Gastroesophageal sphincter (tissue), 4 donors: ENCODE measurements at regions not wholly inside any gene's neighbourhood (a gene's known extent, or its start where the extent isn't known, plus 50 kb on each side); places are given as distances from the start of the nearest gene placed in this dataset.

Source experiments
- ATAC-seq: fragments of 150-250 bp; one replicate; pipeline ENCODE4 v1.9.1; 2016; ENCODE audit warnings: mild to moderate bottlenecking, moderate library complexity
- H3K27ac ChIP-seq, 4 donors: fragments of 200-600 bp; sonication (generic) in 3 of 4; 1 replicate in 3 of 4; 2 replicates in 1 of 4; pipeline ENCODE4 v1.5.1; 2016 to 2019
- H3K27me3 ChIP-seq: fragments of 200-600 bp; sonication (generic); one replicate; pipeline ENCODE4 v1.5.1; 2019
- H3K36me3 ChIP-seq, 2 donors: fragments of 200-600 bp; sonication (generic); one replicate each; pipeline ENCODE4 v1.5.1; 2019; ENCODE audit warnings: control low read depth in 1 of 2
- H3K4me1 ChIP-seq, 3 donors: fragments of 200-600 bp; sonication (generic); 1 replicate in 2 of 3; 2 replicates in 1 of 3; pipeline ENCODE4 v1.5.1; 2016 to 2019; ENCODE audit warnings: control low read depth in 2 of 3
- H3K4me3 ChIP-seq, 2 donors: fragments of 200-600 bp; sonication (generic); one replicate each; pipeline ENCODE4 v1.5.1; 2019; ENCODE audit warnings: mild to moderate bottlenecking in 1 of 2, moderate library complexity in 1 of 2
- H3K9me3 ChIP-seq, 3 donors: fragments of 200-600 bp; sonication (generic); one replicate each; pipeline ENCODE4 v1.5.1; 2017 to 2019; ENCODE audit warnings: control low read depth in 2 of 3
- EP300 ChIP-seq: sonication (generic); formaldehyde crosslinking; IDR thresholded peaks from one replicate; pipeline ENCODE4 v1.6.1; 2017; ENCODE audit warnings: antibody characterized with exemption, mild to moderate bottlenecking
- POLR2A ChIP-seq, 2 donors: fragments of 450-650 bp; IDR thresholded peaks; one replicate each; pipeline ENCODE4 v1.6.1; 2017; ENCODE audit warnings: antibody characterized with exemption in 2 of 2, mild to moderate bottlenecking in 2 of 2, moderate library complexity in 1 of 2
- POLR2AphosphoS5 ChIP-seq: sonication (generic); formaldehyde crosslinking; IDR thresholded peaks from one replicate; pipeline ENCODE4 v1.6.1; 2017; ENCODE audit warnings: antibody characterized with exemption
- WGBS, 2 donors: methylation state at CpG; one replicate each; pipeline ENCODE4 v1.1.5; 2018; ENCODE audit warnings: low coverage in 1 of 2; 5-methylcytosine and 5-hydroxymethylcytosine counted together
- TF ChIP-seq, protein P1 (sequence below), 4 experiments: fragments of 200-600 bp in 2 of 4; fragments of 450-650 bp in 2 of 4; sonication (generic) in 1 of 4; IDR thresholded peaks; one replicate each; pipeline ENCODE4 v1.5.1; 2017 to 2019; ENCODE audit warnings: antibody characterized with exemption in 4 of 4, mild to moderate bottlenecking in 2 of 4, moderate library complexity in 2 of 4

DNA sequence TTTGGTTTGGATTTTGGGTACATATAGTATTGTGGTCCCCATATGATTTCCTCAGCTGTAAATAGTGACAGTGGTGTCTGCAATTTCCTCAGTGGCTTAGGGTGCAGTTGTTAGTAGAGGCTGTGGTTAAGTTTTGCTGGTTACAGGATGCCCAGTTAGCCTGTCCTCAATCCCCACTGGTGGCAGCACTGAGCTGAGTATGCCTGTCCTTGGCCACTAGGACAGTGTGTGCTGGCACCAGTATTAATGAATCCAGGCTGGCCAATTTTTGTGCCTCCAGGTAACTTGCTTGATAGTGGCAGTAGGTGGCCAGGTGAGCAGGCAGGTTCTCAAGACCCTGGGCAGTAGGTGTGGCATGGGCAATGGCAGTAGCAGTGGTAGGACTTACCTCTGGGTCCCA is 973.1 kb downstream of the TMEM182 start:
- Histone ChIP-seq H3K27me3 (no peaks in the 10 kb centered on the region), H3K4me1 (no peaks in the 10 kb centered on the region), H3K4me3 (no peak overlapping the region), H3K9me3 (peaks cover 0 to 37% (median 0%) of the 10 kb centered on the region in 3 donors), H3K36me3 (no peaks in the 10 kb centered on the region), H3K27ac (no peak overlapping the region)
- ATAC-seq, result no peak
- TF ChIP-seq POLR2A (IDR thresholded peaks at IDR 0.05) (no peak), EP300 (no peak), POLR2AphosphoS5 (no peak)
- TF ChIP-seq, protein P1, sequence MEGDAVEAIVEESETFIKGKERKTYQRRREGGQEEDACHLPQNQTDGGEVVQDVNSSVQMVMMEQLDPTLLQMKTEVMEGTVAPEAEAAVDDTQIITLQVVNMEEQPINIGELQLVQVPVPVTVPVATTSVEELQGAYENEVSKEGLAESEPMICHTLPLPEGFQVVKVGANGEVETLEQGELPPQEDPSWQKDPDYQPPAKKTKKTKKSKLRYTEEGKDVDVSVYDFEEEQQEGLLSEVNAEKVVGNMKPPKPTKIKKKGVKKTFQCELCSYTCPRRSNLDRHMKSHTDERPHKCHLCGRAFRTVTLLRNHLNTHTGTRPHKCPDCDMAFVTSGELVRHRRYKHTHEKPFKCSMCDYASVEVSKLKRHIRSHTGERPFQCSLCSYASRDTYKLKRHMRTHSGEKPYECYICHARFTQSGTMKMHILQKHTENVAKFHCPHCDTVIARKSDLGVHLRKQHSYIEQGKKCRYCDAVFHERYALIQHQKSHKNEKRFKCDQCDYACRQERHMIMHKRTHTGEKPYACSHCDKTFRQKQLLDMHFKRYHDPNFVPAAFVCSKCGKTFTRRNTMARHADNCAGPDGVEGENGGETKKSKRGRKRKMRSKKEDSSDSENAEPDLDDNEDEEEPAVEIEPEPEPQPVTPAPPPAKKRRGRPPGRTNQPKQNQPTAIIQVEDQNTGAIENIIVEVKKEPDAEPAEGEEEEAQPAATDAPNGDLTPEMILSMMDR (IDR thresholded peaks at IDR 0.05), result no peak

DNA sequence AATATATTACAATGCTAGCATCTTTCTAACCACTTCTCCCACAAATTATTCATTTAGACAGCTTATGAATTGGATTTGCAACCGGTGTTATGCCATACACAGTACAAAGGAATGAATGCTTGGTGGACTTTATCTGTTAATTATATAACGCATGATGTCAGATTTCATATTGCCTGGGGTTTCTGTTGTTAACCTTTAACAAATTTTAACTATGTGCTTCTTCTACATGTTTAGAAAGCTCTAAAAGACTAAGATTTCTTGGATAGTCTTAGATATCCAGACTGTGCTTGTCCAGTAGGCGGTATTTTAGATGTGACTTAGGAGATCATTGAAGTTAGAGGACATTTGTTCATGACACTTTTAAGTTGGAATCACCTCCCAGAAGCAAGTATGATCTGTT is 976.3 kb downstream of the TMEM182 start:
- H3K4me1 ChIP-seq, result no peaks in the 10 kb centered on the region
- peaks cover 0 to 28% (median 0%) of the 10 kb centered on the region in 3 donors for H3K9me3 ChIP-seq
- no peaks in the 10 kb centered on the region for H3K27me3 ChIP-seq
- TF ChIP-seq, protein P1 (IDR thresholded peaks at IDR 0.05), result no peak
- TF ChIP-seq POLR2A (IDR thresholded peaks at IDR 0.05) (no peak), POLR2AphosphoS5 (no peak), EP300 (no peak)
- no peak overlapping the region for H3K4me3 ChIP-seq
- WGBS, 2 donors, result 77 to 100% methylated on average over 3 of the region's 3 CpGs
- H3K27ac ChIP-seq, result no peak overlapping the region
- ATAC-seq, result no peak
- H3K36me3 ChIP-seq, result no peaks in the 10 kb centered on the region

GRCh38 chr2:103738606-103739005 is 976.8 kb downstream of the TMEM182 start:
- Histone ChIP-seq H3K9me3 (peaks cover 0 to 23% (median 0%) of the 10 kb centered on the region in 3 donors), H3K27me3 (no peaks in the 10 kb centered on the region), H3K36me3 (no peaks in the 10 kb centered on the region), H3K4me3 (no peak overlapping the region), H3K27ac (no peak overlapping the region), H3K4me1 (no peaks in the 10 kb centered on the region)
- ATAC-seq, result no peak
- WGBS, 2 donors, result 0 to 36% methylated on average over 1 of the region's 1 CpG
- TF ChIP-seq EP300 (no peak), POLR2A (IDR thresholded peaks at IDR 0.05) (no peak), POLR2AphosphoS5 (no peak)
- TF ChIP-seq, protein P1 (IDR thresholded peaks at IDR 0.05), result no peak

- H3K4me1 ChIP-seq, result no peaks in the 10 kb centered on the region
- H3K36me3 ChIP-seq, result no peaks in the 10 kb centered on the region
- H3K4me3 ChIP-seq, result no peak overlapping the region
- WGBS, 2 donors, result 66 to 80% methylated on average over 3 of the region's 3 CpGs
- no peak for ATAC-seq
- peaks cover 0 to 17% (median 0%) of the 10 kb centered on the region in 3 donors for H3K9me3 ChIP-seq
- H3K27ac ChIP-seq, result no peak overlapping the region
- no peaks in the 10 kb centered on the region for H3K27me3 ChIP-seq
- TF ChIP-seq POLR2AphosphoS5 (no peak), POLR2A (IDR thresholded peaks at IDR 0.05) (no peak), EP300 (no peak)
- TF ChIP-seq, protein P1 (IDR thresholded peaks at IDR 0.05), result no peak
These were observed 977.4 kb downstream of the TMEM182 start for GRCh38 chr2:103739186-103739585.

DNA sequence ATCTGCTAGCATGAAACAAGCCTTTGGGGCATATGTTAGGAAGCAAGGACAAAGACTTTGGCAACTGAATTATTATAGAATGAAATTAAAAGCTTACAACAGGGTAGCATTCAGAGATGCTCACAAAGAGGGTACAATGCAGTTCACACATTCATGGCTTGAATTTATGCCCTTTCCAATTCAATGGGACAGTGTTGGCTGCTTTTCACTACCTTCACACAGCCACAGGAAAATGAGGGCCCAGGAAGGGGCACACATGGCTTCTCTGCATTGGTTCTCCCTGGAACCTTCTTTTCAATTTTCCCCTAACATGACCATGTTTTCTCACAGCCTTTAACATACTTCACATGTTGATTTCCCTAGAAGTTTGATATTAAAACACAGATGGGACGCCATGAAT is 978.1 kb downstream of the TMEM182 start:
- 47 to 60% methylated on average over 1 of the region's 1 CpG for whole genome bisulfite sequencing, 2 donors
- no peak overlapping the region for H3K4me3 ChIP-seq
- H3K36me3 ChIP-seq, result no peaks in the 10 kb centered on the region
- no peak overlapping the region for H3K27ac ChIP-seq
- no peaks in the 10 kb centered on the region for H3K4me1 ChIP-seq
- TF ChIP-seq POLR2AphosphoS5, result no peak
- TF ChIP-seq EP300, result no peak
- TF ChIP-seq POLR2A (IDR thresholded peaks at IDR 0.05), result no peak
- TF ChIP-seq, protein P1 (IDR thresholded peaks at IDR 0.05), result no peak
- ATAC-seq, result no peak
- no peaks in the 10 kb centered on the region for H3K27me3 ChIP-seq
- peaks cover 0 to 11% (median 0%) of the 10 kb centered on the region in 3 donors for H3K9me3 ChIP-seq
